ENCODE measurements at regions not wholly inside any gene's neighbourhood (a gene's known extent, or its start where the extent isn't known, plus 50 kb on each side); places are given as distances from the start of the nearest gene placed in this dataset.
"Not testable (repeated sequence)": the region's sequence is repeated elsewhere in the genome, so short reads cannot be mapped to it uniquely, and the experiment has no call there.

GRCh38 chr15:24202297-24202696 lies 473.3 kb upstream of the NPAP1 start:
- not testable (repeated sequence) for H4K12ac ChIP-seq (ENCODE audit: low read depth, low read length); H4K91ac ChIP-seq (ENCODE audit: low read depth, low read length)
- WGBS (ENCODE audit: extremely low coverage, insufficient coverage, insufficient read length), result no CpG with 5 or more reads among the region's 2 CpGs

GRCh38 chr15:24211742-24212476 lies 463.7 kb upstream of the NPAP1 start:
- WGBS (ENCODE audit: extremely low coverage, insufficient coverage, insufficient read length), result no CpG with 5 or more reads among the region's 6 CpGs
- H3K14ac ChIP-seq (ENCODE audit: low read length); H2BK120ac ChIP-seq (ENCODE audit: insufficient read depth, low read length, poor library complexity); H3K23ac ChIP-seq (ENCODE audit: low read length); H3K79me2 ChIP-seq (ENCODE audit: control insufficient read depth, insufficient read depth, low read length, poor library complexity); H3K4me1 ChIP-seq (ENCODE audit: control insufficient read depth in 1 of 2, insufficient read depth in 2 of 2, low read length in 2 of 2); H2AK5ac ChIP-seq (ENCODE audit: low read length); H2BK5ac ChIP-seq (ENCODE audit: low read depth, low read length, poor library complexity); DNase-seq; H3K4me3 ChIP-seq (ENCODE audit: low read depth, low read length); H4K91ac ChIP-seq (ENCODE audit: low read depth, low read length); H4K8ac ChIP-seq (ENCODE audit: low read depth, low read length); H3K9ac ChIP-seq (ENCODE audit: low read length); H3K36me3 ChIP-seq (ENCODE audit: control insufficient read depth in 1 of 2, insufficient read depth in 2 of 2, low read length in 2 of 2); H3K79me1 ChIP-seq (ENCODE audit: low read length); H3K27ac ChIP-seq (ENCODE audit: low read depth, low read length); H3K4ac ChIP-seq (ENCODE audit: low read depth, low read length); H3K4me2 ChIP-seq (ENCODE audit: low read length); H2AFZ ChIP-seq (ENCODE audit: insufficient read depth, low read length, poor library complexity); H2BK12ac ChIP-seq (ENCODE audit: low read length); H3K18ac ChIP-seq (ENCODE audit: low read length); H4K12ac ChIP-seq (ENCODE audit: low read depth, low read length); H3K9me3 ChIP-seq (ENCODE audit: insufficient read depth, low read depth, low read length); H3K27me3 ChIP-seq (ENCODE audit: insufficient read depth, low read length): not testable (repeated sequence)

More at GRCh38 chr15:24202297-24202696, 473.3 kb upstream of the NPAP1 start:
- H3K36me3 ChIP-seq (ENCODE audit: control insufficient read depth in 1 of 2, insufficient read depth in 2 of 2, low read length in 2 of 2); H3K18ac ChIP-seq (ENCODE audit: low read length); H2BK5ac ChIP-seq (ENCODE audit: low read depth, low read length, poor library complexity); H3K79me2 ChIP-seq (ENCODE audit: control insufficient read depth, insufficient read depth, low read length, poor library complexity); H3K79me1 ChIP-seq (ENCODE audit: low read length); H3K4me2 ChIP-seq (ENCODE audit: low read length); H3K14ac ChIP-seq (ENCODE audit: low read length); H2BK120ac ChIP-seq (ENCODE audit: insufficient read depth, low read length, poor library complexity); H3K4ac ChIP-seq (ENCODE audit: low read depth, low read length); H2BK12ac ChIP-seq (ENCODE audit: low read length); H2AFZ ChIP-seq (ENCODE audit: insufficient read depth, low read length, poor library complexity); H3K23ac ChIP-seq (ENCODE audit: low read length); H3K4me1 ChIP-seq (ENCODE audit: control insufficient read depth in 1 of 2, insufficient read depth in 2 of 2, low read length in 2 of 2); H3K9ac ChIP-seq (ENCODE audit: low read length); H3K27me3 ChIP-seq (ENCODE audit: insufficient read depth, low read length); DNase-seq; H3K4me3 ChIP-seq (ENCODE audit: low read depth, low read length); H3K9me3 ChIP-seq (ENCODE audit: insufficient read depth, low read depth, low read length); H4K8ac ChIP-seq (ENCODE audit: low read depth, low read length); H3K27ac ChIP-seq (ENCODE audit: low read depth, low read length); H2AK5ac ChIP-seq (ENCODE audit: low read length): not testable (repeated sequence)

- H3K18ac ChIP-seq (ENCODE audit: low read length), result no peak overlapping the region
- H2AFZ ChIP-seq (ENCODE audit: insufficient read depth, low read length, poor library complexity), result no peak overlapping the region
- no peaks in the 10 kb centered on the region for H3K36me3 ChIP-seq (ENCODE audit: control insufficient read depth in 1 of 2, insufficient read depth in 2 of 2, low read length in 2 of 2)
- H3K23ac ChIP-seq (ENCODE audit: low read length), result no peak overlapping the region
- no peak overlapping the region for H3K14ac ChIP-seq (ENCODE audit: low read length)
- H3K27me3 ChIP-seq (ENCODE audit: insufficient read depth, low read length), result no peaks in the 10 kb centered on the region
- H4K91ac ChIP-seq (ENCODE audit: low read depth, low read length), result no peak overlapping the region
- DNase-seq, result no peak
- H4K12ac ChIP-seq (ENCODE audit: low read depth, low read length), result no peak overlapping the region
- H3K4ac ChIP-seq (ENCODE audit: low read depth, low read length), result no peak overlapping the region
- H3K9ac ChIP-seq (ENCODE audit: low read length), result no peak overlapping the region
- no peaks in the 10 kb centered on the region for H3K4me1 ChIP-seq (ENCODE audit: control insufficient read depth in 1 of 2, insufficient read depth in 2 of 2, low read length in 2 of 2)
- H2AK5ac ChIP-seq (ENCODE audit: low read length), result no peak overlapping the region
- H3K79me1 ChIP-seq (ENCODE audit: low read length), result no peaks in the 10 kb centered on the region
- H2BK120ac ChIP-seq (ENCODE audit: insufficient read depth, low read length, poor library complexity), result no peak overlapping the region
- H3K4me3 ChIP-seq (ENCODE audit: low read depth, low read length), result no peak overlapping the region
- no peak overlapping the region for H3K4me2 ChIP-seq (ENCODE audit: low read length)
- H3K79me2 ChIP-seq (ENCODE audit: control insufficient read depth, insufficient read depth, low read length, poor library complexity), result no peaks in the 10 kb centered on the region
- H3K9me3 ChIP-seq (ENCODE audit: insufficient read depth, low read depth, low read length), result no peaks in the 10 kb centered on the region
- no peak overlapping the region for H3K27ac ChIP-seq (ENCODE audit: low read depth, low read length)
- H4K8ac ChIP-seq (ENCODE audit: low read depth, low read length), result no peak overlapping the region
- H2BK12ac ChIP-seq (ENCODE audit: low read length), result no peak overlapping the region
- no peak overlapping the region for H2BK5ac ChIP-seq (ENCODE audit: low read depth, low read length, poor library complexity)
- no CpG with 5 or more reads among the region's 7 CpGs for whole genome bisulfite sequencing (ENCODE audit: extremely low coverage, insufficient coverage, insufficient read length)
Measured at GRCh38 chr15:24223739-24224138, 451.8 kb upstream of the NPAP1 start.

GRCh38 chr15:24224161-24224560 lies 451.4 kb upstream of the NPAP1 start:
- no peak overlapping the region for H3K18ac ChIP-seq (ENCODE audit: low read length)
- no peak overlapping the region for H3K4ac ChIP-seq (ENCODE audit: low read depth, low read length)
- WGBS (ENCODE audit: extremely low coverage, insufficient coverage, insufficient read length), result no CpG with 5 or more reads among the region's 1 CpG
- DNase-seq, result no peak
- H3K14ac ChIP-seq (ENCODE audit: low read length), result no peak overlapping the region
- no peak overlapping the region for H2BK12ac ChIP-seq (ENCODE audit: low read length)
- H3K9ac ChIP-seq (ENCODE audit: low read length), result no peak overlapping the region
- no peak overlapping the region for H2BK120ac ChIP-seq (ENCODE audit: insufficient read depth, low read length, poor library complexity)
- H3K4me3 ChIP-seq (ENCODE audit: low read depth, low read length), result no peak overlapping the region
- no peak overlapping the region for H3K23ac ChIP-seq (ENCODE audit: low read length)
- H2BK5ac ChIP-seq (ENCODE audit: low read depth, low read length, poor library complexity), result no peak overlapping the region
- no peak overlapping the region for H4K12ac ChIP-seq (ENCODE audit: low read depth, low read length)
- H3K79me2 ChIP-seq (ENCODE audit: control insufficient read depth, insufficient read depth, low read length, poor library complexity), result no peaks in the 10 kb centered on the region
- H2AFZ ChIP-seq (ENCODE audit: insufficient read depth, low read length, poor library complexity), result no peak overlapping the region
- no peak overlapping the region for H4K8ac ChIP-seq (ENCODE audit: low read depth, low read length)
- no peaks in the 10 kb centered on the region for H3K27me3 ChIP-seq (ENCODE audit: insufficient read depth, low read length)
- no peak overlapping the region for H2AK5ac ChIP-seq (ENCODE audit: low read length)
- H3K27ac ChIP-seq (ENCODE audit: low read depth, low read length), result no peak overlapping the region
- H3K79me1 ChIP-seq (ENCODE audit: low read length), result no peaks in the 10 kb centered on the region
- H4K91ac ChIP-seq (ENCODE audit: low read depth, low read length), result no peak overlapping the region
- no peaks in the 10 kb centered on the region for H3K4me1 ChIP-seq (ENCODE audit: control insufficient read depth in 1 of 2, insufficient read depth in 2 of 2, low read length in 2 of 2)
- H3K4me2 ChIP-seq (ENCODE audit: low read length), result no peak overlapping the region
- no peaks in the 10 kb centered on the region for H3K36me3 ChIP-seq (ENCODE audit: control insufficient read depth in 1 of 2, insufficient read depth in 2 of 2, low read length in 2 of 2)
- no peaks in the 10 kb centered on the region for H3K9me3 ChIP-seq (ENCODE audit: insufficient read depth, low read depth, low read length)
